CD4-positive, alpha-beta T cell treated with Interleukin-6 for 4 hours (primary cell): ENCODE measurements at regions not wholly inside any gene's neighbourhood (a gene's known extent, or its start where the extent isn't known, plus 50 kb on each side); places are given as distances from the start of the nearest gene placed in this dataset.

ENCODE experiments used
- DNase-seq: peaks from one replicate; pipeline ENCODE4 v3.0.0-alpha.2; 2020; ENCODE audit warnings: mixed read lengths

DNA sequence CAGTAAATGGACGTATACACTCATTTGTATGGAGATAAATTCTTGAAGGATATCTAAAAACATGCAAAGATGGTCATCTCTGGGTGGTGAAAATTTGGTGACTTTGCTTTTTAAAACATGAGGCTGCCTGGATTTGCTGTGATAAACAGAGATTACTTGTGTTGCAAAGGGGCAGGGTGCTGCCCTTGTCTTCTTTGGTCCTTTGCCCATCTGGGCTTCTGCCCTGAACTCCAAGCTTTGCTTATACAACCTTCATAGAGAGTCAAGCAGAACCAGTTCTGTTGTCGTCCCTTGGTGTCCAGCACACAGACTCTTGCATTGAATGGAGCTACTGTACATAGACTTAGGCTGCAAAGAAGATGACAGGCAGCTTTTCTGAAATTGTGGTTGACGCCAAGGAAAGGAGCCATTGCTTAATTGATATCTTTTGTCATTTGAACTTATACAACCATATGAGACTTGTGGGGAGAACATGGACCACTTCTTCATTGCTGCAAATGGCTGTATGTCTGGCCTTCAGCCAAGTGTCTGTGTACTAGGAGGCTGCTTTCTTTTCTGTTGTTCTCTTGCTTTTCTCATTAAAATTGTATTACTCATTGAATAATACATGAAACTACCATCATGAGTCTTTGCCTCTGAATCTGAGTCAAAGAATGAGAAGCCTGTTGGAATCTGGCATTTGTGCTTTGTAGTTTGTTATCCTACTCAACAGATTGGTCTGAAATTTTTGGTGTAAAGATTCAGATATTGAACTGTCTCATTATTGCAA is 152.5 kb downstream of the DMRT2 start:
- DNase-seq = no peak

DNA sequence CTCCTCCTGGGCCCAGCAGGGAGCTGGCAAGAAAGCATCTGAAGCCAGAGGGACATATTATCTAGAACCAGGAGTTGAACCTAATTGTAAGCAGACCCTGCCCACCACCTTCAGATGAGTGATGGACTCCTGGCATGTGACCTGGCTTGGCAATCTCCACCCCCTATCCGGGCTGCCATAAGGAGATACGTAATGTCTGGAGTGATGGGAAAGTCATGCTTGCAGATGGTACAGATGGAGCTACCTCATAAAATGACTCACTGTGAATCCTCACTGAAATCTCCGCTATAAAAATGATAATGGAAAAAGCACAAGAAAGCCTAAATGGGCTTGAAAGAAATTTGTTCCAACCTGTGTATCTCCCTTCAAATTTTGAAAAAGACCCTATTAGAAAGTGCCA is 157.5 kb downstream of the DMRT2 start:
- no peak for DNase-seq

DNA sequence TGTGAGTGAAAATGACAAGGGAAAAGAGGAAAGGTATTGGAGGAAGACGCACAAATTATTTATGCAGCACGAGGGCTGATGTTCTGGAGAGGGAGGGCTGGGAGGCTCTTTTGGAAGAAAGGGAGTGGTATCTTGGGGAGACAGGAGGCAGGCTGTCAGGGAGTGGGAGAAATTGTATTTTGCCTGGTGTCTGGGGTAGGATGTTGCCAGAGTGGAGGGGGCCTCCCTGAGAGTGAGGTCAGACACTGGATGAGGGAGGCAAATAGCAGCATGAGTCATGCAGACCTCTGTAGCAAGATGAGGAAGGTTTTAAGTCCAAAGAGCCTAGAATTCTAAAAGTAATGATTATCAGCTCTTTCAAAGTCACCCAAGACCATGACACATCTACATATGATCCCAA is 158.0 kb downstream of the DMRT2 start:
- DNase-seq = no peak

DNA sequence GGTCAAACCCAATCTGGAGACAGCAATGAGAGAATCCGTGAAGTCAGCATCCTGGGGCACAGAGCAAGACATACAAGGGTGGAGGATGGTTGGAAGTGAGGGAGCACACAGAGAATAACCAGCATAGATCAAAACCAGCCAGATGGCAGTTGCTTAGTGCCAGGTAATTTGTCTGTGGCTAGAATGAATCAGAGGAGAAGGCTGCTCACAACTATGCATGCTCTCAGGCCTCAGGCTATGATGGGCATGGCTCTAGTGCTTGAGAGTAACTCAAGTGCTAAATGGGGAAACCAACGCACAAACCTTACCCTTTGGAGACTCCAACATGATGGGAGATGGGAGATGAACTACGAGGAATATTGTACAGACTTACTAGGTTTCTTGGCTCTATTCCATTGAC is 160.8 kb downstream of the DMRT2 start:
- DNase-seq = no peak

DNA sequence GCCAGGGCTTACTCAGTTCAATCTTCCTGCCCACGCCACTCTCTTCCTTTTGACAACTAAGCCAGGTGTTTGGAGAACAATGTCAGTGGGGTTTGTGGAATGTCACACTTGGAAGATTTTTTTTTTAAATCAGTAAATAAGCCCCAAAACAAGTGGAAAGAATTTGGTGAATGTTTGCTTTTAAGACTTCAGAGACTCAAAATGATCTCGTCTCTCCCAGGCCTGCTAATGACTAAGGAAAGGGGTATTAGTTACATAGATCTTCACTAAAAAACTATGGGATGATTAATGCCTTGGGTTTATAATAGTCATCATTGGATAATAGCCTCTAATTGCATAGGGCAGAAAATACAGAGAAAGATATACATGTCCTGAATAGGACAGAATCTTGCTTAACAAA is 166.4 kb downstream of the DMRT2 start:
- no peak for DNase-seq

DNA sequence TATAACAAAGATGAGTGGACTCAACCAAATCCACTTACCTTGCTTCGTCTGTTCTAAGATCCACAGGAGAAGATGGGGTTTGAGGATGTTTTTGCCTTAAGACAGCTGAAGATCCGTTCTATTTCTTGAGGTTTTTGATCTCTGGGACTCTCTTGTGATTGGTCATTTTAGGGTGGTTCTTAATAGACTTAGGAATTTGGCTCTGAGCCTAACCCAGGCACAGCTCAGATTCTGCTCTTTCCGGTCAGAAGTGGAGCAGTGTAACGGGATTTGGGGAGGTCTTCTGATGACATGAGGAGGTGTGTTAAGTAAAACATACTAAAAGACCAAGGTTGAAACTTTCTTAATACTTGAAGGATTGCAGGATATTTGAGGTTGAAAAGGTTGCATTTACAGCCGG is 166.9 kb downstream of the DMRT2 start:
- no peak for DNase-seq

DNA sequence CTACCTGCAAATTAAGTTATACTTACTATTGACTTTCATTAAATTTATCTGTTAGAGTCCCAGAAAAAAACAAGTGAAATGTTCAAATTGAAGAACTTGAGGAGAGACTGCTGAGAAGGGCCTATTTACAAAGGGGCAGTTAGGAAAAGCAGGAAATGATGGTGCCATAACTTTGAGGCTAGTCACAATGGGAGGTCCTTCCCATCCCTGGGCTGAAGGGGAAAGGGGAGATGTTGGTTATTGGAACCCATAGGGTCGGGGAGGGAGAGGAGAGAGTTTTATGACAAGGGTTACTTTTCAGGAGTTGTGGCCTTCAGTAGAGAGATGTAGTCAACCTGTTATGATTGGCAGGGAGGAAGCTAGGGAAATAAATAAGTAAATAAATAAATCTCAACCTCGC is 169.1 kb downstream of the DMRT2 start:
- DNase-seq = no peak

DNA sequence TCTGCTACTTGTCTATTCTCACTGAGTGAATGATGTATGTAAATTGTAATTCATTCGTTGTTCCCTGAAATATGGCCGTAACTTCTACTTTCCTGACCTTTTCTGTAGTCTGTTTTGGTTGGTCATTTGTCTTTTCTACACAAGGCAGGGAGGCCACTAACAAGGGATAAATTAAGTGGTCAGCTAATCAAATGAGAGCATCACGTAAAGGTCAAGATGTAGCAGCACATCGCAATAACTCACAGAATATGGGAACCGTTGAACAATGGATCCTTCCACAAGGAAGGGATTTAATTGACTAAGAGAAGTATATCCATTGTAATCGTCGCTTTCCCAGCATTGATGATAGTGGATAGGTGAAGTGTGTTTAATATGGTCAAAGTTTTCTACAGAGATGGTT is 171.1 kb downstream of the DMRT2 start:
- DNase-seq = no peak

DNA sequence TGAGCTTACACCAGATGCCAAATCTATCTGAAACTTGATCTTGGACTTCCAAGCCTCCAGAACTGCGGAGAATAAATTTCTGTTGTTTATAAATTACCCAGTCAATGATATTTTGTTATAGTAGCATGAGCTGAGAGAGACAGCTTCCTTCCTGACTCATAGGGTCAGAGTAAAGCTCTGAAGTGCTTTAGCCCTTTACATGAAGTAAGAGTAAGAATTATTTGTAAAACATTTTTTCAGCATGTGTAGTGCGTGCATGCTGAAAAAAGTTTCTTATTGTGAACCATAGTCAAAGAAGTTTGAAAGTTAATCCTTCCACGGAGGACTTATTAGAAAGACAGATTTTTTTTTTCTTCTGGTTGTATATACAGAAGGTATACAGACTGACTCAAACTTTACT is 172.4 kb downstream of the DMRT2 start:
- DNase-seq = no peak

DNA sequence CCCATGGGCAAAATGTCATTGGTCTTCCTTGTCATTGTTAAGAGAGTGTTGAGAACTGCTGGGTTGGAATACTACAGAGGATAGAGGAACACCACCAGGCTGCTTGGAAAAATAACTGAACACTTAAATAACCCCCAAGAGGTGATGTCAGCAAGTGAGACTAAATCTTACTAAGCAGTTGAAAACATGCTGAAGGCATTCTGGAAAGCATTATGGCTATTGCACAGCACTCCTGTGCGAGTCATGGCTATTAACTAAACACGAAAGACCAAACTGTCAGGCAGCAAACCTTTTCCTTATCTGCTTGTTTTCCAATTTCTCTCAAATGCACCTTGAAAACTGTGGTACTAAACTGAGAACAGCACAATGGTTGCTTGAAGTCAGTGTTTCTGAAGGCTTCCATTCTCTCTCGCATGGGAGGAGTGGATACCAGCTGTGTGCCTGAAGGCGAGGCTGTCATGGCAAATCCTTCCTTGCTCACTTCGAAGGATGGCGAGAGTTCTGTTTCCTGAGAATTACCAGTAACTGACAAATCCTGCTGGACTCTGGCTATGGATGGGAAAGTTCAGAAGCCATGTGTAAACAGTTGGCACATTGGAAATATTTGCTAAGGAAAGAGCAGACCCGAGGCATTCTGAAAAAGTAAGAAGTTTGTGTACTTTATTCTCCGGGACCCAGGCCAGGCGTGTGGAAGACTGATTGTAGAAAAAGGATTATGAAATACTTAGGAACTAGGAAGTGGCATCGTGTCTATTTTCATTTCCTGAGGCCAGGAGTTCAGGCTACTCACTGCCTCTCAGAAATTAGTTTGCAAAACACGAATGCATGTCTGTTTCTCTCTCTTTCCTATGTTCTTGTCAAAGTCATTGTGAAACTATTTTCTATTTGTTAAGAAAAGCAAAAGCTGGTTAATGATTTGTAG is 182.1 kb downstream of the DMRT2 start:
- no peak for DNase-seq

DNA sequence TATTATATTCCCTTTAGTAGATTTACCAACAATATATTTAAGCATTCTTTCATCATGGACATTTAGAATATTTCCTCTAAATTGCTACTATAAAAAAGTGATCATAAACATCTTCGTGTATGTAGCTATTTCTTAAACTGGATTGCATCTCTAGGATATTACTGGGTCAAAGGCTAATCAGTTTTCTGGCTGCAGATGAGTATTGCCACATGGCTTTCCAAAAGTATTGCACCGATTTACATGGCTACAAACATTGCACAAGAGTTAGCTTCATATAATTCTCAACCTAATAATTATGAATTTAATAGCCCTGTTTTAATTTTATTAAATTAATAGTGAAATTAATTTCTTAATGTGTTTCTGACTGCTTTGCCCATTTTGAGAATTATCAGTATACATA is 183.4 kb downstream of the DMRT2 start:
- no peak for DNase-seq

DNA sequence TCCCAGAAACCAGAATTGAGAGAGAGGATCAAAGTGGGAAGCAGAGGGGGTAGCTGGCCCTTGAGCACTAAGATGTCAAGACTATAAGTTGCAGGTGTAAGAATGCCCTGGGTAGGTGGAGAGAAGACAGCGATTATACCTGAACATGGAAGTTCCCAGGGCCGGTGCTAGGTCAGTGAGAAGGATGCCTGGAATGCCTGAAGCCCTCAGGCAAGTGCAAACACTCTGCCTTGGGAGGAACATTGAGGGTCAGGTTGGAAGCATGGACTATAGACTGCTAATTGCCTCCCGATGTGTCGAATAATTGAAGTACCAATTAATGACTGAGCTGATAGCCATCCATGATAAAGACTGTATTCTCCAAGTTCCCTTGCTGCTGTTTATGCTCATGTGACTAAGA is 185.5 kb downstream of the DMRT2 start:
- no peak for DNase-seq

DNA sequence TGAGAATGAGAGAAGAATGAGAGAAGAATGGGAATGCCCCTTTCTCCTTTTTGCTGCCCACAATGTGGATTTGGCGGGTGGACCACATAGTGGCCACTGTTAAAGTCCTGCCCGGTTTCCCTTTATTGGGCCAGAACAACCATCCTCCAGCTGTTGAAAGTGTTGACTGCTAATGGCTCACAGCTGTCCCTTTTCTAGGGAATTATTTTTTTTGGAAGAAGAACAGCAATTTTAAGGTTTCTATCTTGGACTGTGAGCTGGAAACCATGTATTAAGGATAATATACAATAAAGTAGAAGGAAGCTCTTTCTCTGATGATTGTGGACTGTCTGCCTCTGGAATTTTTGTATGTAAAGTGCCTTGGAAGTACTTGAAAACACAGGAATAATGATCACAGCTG is 185.9 kb downstream of the DMRT2 start:
- no peak for DNase-seq

DNA sequence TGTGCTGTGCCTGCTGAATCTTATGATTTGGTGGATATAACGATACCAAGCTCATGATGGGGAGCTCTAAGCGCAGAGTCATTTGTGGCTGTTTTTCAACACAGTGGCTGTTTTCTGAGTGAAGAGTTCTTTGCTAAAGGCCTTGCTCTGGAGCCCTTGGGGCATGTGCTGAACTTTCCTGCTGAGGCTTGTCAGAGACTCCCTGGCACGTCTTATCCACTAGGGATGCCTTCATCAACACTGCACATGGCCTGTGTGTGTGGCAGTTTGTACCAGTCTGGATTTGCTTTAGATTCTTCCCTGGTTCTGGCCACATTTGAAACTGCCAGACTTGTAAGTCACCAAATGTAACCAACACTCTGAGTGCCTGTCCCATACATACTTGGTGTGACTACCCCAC is 188.2 kb downstream of the DMRT2 start:
- no peak for DNase-seq

DNA sequence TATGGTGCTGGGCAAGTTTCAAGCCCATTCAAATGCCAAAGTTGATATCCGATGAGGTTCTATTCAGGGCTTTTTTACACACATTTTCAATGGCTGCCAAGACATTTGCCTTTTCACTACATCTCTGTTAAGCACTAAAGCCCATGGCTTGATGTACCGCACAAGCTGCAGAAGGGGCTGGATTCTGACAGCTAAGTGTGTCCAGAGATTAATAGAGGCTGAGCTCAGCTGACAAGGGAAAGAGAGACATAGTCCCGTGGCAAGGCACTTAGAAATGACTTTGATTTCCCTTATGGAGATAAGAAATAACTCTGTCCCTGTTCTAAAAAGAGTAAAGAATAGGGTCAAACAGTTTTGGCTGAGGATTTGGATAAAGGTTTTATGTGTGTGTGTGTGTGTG is 198.6 kb downstream of the DMRT2 start:
- DNase-seq = no peak

DNA sequence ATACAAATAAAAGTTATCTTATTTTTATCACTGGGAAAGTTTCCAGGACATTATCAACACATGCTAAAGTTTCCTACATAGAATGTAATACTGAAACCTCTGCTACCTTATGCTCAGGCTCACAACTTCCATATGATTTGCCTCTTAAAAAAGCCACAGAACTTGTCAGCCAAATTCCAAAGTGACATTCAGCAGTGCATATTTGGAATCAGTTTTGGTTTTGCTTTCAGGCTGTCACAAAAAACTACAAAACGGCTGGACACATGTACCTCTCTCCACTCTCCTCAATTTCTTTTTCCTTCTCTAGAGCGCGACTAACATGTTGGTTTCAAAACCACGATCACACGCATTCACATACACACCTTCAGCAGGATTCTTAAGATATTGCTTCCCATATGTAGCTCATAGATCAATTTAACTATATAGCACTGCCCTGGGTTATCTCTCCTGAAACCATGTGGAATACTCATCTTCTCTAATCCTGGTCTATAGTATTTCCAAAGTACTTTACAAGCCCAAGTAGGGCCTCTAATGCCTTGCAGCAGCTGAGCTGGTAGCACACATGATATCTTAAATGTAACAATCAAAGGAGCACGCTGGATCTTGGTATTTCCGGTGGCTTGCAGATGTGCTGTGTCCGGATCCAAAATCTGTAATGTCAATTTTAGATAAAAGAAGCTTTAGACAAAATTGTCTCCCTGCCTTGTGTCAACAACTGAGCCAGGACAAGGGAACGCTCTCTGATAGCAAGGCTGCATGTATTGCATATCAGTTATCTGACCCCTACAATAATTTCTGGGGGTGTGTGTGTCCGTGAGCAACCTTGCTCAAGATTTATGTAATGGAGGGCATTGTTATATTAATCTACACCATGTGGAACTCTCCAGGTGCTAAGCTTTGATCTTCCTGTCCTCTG is 203.2 kb downstream of the DMRT2 start:
- DNase-seq = no peak

DNA sequence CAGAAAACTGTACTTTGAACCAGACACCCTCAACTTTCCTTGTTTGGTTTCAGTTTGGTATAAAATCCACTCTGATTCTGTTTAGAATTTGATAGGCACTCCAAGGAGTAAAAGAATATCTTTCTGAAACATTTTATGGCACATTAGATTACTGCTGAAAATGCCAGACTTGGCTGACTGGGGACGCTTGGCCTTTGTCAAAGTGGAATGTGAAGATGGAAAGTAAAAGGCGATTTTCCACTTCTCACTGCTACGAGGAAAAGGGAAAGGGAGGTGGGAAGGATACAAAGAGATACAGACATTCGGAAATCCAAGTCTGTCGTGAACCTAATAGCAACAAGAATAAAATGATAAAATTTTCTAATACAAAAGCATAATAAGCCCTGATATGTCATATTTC is 203.9 kb downstream of the DMRT2 start:
- DNase-seq = no peak

DNA sequence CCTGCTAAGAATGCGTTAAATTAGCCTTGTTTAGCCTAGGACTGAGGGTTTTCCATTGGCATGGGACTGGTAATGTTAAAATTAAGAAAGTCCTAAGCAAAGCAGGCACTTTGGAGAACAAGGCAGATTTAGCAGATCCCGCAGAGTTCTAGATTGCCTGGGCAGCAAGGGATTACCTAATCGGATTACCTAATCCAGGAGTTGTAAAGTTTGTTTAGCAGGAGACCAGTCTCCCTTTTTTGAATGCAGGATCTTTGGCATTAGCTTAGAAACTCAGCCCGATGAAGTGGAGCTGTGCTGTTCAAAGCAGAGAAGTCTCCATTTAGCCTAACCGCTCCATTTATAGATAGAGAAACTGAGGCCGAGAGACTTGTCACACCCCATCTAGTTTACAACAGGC is 206.0 kb downstream of the DMRT2 start:
- DNase-seq = no peak

DNA sequence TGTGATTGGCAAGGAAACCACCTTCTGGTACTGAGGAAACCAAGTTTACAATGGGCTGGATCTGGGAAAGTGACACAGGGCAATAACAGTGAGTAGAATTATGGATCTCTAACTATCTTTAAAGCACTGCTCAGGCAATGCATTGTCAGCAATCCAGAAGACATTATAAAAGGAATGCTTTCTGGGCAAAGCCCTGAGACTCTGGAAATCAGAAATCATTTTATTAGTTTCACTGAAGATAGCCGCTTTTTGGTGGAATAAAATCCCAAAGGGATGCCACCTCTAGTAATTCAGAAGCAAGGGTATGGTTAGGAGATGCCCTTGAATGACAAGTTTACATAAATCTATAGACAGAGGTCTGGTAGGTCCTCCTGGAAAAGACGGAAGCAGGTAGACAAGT is 211.1 kb downstream of the DMRT2 start:
- no peak for DNase-seq

DNA sequence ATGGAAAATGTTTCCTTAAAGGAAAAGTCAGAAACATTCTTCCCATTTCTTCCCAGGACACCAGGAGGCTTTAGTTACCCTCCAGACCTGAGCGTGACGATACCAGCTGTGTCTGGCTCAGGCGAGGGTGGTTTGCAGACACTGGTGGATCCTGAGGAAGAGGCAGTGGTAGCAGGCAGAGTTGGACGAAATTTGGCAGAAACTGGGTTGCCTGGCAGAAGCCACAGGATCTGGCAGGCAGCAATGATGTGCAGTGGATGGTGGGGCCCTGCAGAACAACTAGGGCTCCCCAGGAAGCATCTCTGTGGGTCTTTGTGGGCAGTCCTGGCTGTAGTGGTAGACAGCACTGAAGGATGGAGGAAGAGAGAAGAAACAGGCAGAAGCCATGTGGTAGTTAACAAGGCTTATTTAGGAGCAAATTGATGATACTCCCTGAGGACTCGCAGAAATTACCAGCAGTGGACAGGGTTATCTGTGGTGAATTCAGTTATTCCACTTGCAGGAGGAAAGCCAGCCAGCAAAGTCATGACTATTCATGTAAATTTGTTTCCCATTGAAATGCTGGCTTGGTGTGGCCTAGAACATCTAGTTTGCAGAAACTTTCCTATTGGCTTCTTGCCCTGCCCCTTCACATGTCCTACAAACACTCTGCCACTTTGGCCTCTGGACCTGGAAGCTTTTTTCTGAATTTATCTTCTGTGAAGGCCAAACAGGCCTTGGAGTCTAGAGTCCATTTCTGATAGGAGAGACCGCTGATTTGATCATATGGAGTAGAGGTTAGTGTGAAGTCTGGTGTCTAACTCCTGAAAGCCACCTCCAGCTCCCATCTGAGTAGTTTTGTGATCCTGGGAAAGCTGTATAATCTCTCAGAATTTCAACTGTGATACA is 212.0 kb downstream of the DMRT2 start:
- DNase-seq = no peak

DNA sequence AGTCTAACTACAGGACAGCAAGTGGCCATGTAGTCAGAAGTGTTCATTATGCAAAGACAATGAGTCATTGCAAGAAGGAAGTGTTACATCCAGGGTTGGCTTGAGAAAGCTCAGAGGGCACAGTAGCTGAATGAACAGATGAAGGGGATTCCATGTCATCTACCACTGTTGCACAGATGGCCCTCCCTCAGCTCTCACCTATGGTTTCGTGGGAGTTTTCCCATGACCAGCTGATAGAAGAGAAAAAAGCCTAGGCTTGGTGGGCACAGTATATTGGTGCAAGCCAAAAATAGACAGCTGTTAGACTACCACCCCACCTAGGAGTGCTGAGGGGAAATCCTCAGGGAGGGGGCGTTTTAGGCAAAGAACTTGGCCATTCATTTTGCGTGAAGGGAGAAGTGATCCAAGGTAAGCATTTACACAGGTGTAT is 217.0 kb downstream of the DMRT2 start:
- DNase-seq = no peak

DNA sequence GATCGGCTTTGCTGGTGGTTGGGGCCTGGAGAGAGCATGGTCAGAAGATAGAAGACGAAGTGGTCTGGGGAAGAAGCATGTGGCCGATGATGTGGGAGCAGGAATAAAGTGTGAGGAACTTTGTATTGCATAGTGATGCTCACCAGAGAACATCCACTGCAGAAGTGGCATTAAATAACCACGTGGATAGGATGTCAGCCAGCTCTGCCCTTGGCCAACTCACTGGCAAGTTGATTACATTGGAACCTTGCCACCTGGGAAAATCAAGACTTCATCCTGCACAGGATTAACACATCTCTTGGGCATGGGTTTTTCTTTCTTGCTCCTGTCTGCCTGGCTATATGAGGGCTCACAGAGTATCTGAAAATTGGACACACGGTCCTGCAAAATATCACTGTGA is 217.4 kb downstream of the DMRT2 start:
- DNase-seq = no peak
